CD4-positive, alpha-beta memory T cell (primary cell): ENCODE measurements at regions not wholly inside any gene's neighbourhood (a gene's known extent, or its start where the extent isn't known, plus 50 kb on each side); places are given as distances from the start of the nearest gene placed in this dataset.

Source experiments
- CTCF ChIA-PET: fragments of 350-600 bp; sonication (Branson Sonifier 250); formaldehyde crosslinking; loops from one replicate; lab custom pipeline; 2021; ENCODE audit warnings: inconsistent platforms; ENCODE audit not compliant: partially characterized antibody; lab: Charles Lee
- POLR2A ChIA-PET: fragments of 350-600 bp; sonication (Branson Sonifier 250); formaldehyde crosslinking; loops from one replicate; lab custom pipeline; 2021; ENCODE audit not compliant: partially characterized antibody; lab: Charles Lee
- DNase-seq, 5 donors: peaks; one replicate each; pipeline versions ENCODE4 v3.0.0 to v3.0.0-alpha.2; 2020 to 2022; ENCODE audit warnings: mixed read lengths in 1 of 5
- H3K27ac ChIP-seq: one replicate; pipeline ENCODE4 v1.7.0; 2013; ENCODE audit warnings: low read depth, low read length
- H3K27me3 ChIP-seq: 2 replicates; pipeline ENCODE4 v1.7.0; 2013; ENCODE audit warnings: mild to moderate bottlenecking, low read length, moderate library complexity; ENCODE audit not compliant: insufficient read depth
- H3K36me3 ChIP-seq: 2 replicates; pipeline ENCODE4 v1.7.0; 2013; ENCODE audit warnings: mild to moderate bottlenecking, low read length, moderate library complexity; ENCODE audit not compliant: insufficient read depth
- H3K4me1 ChIP-seq: 2 replicates; pipeline ENCODE4 v1.7.0; 2013; ENCODE audit warnings: mild to moderate bottlenecking, low read length, moderate library complexity; ENCODE audit not compliant: insufficient read depth
- H3K4me3 ChIP-seq, 2 donors: one replicate each; pipeline ENCODE4 v1.7.0; 2013; ENCODE audit warnings: low read length in 2 of 2, mild to moderate bottlenecking in 1 of 2
- H3K9me3 ChIP-seq, 2 donors: one replicate each; pipeline ENCODE4 v1.7.0; 2013; ENCODE audit warnings: low read length in 2 of 2, control low read depth in 1 of 2; ENCODE audit not compliant: control insufficient read depth in 1 of 2
- H3K27ac Mint-ChIP-seq, 7 donors: one replicate each; pipeline ENCODE4 v1.8.0; 2020 to 2021; ENCODE audit warnings: mixed read lengths in 7 of 7, mild to moderate bottlenecking in 6 of 7, inconsistent platforms in 3 of 7, moderate library complexity in 3 of 7
- H3K27me3 Mint-ChIP-seq, 2 donors: one replicate each; pipeline ENCODE4 v1.8.0; 2020 to 2021; ENCODE audit warnings: mixed read lengths in 2 of 2
- H3K36me3 Mint-ChIP-seq, 2 donors: one replicate each; pipeline ENCODE4 v1.8.0; 2020 to 2021; ENCODE audit warnings: mixed read lengths in 2 of 2, inconsistent platforms in 1 of 2, mild to moderate bottlenecking in 1 of 2
- H3K4me1 Mint-ChIP-seq, 4 donors: one replicate each; pipeline ENCODE4 v1.8.0; 2020 to 2021; ENCODE audit warnings: mixed read lengths in 4 of 4, mild to moderate bottlenecking in 1 of 4
- H3K4me3 Mint-ChIP-seq, 8 donors: one replicate each; pipeline ENCODE4 v1.8.0; 2020 to 2021; ENCODE audit warnings: mixed read lengths in 8 of 8, mild to moderate bottlenecking in 7 of 8, moderate library complexity in 6 of 8, inconsistent platforms in 3 of 8
- H3K9me3 Mint-ChIP-seq, 8 donors: one replicate each; pipeline ENCODE4 v1.8.0; 2020 to 2021; ENCODE audit warnings: mixed read lengths in 8 of 8, mild to moderate bottlenecking in 5 of 8, inconsistent platforms in 3 of 8, moderate library complexity in 1 of 8
- intact Hi-C: fragments of 100-400 bp; cut with micrococcal nuclease; formaldehyde crosslinking; loops from one replicate; pipeline ENCODE4 v1.15.1; 2023

GRCh38 chr1:80632284-80632683 is 1168.5 kb upstream of the ADGRL2 start:
- Mint-ChIP-seq H3K4me1 (no peaks in the 10 kb centered on the region), H3K27ac (no peak overlapping the region), H3K4me3 (no peak overlapping the region), H3K9me3 (peaks cover 2 to 28% (median 10%) of the 10 kb centered on the region in 8 donors), H3K36me3 (no peaks in the 10 kb centered on the region), H3K27me3 (no peaks in the 10 kb centered on the region)
- intact Hi-C loops, result no loop called here
- POLR2A ChIA-PET, result no interaction called here
- no peaks in the 10 kb centered on the region for H3K36me3 ChIP-seq
- no peaks in the 10 kb centered on the region for H3K4me1 ChIP-seq
- CTCF ChIA-PET, result no interaction called here
- H3K9me3 ChIP-seq, result no peaks in the 10 kb centered on the region
- H3K27me3 ChIP-seq, result no peaks in the 10 kb centered on the region
- no peak overlapping the region for H3K27ac ChIP-seq
- no peak overlapping the region for H3K4me3 ChIP-seq
- DNase-seq, result no peak

- Mint-ChIP-seq H3K4me3 (no peak overlapping the region), H3K36me3 (no peaks in the 10 kb centered on the region), H3K9me3 (peaks cover 2 to 24% (median 11%) of the 10 kb centered on the region in 8 donors), H3K27ac (no peak overlapping the region), H3K4me1 (no peaks in the 10 kb centered on the region), H3K27me3 (no peaks in the 10 kb centered on the region)
- H3K4me3 ChIP-seq, result no peak overlapping the region
- DNase-seq, result no peak
- POLR2A ChIA-PET, result no interaction called here
- H3K4me1 ChIP-seq, result no peaks in the 10 kb centered on the region
- intact Hi-C loops, result no loop called here
- no peak overlapping the region for H3K27ac ChIP-seq
- no peaks in the 10 kb centered on the region for H3K27me3 ChIP-seq
- CTCF ChIA-PET, result no interaction called here
- H3K36me3 ChIP-seq, result no peaks in the 10 kb centered on the region
- H3K9me3 ChIP-seq, result no peaks in the 10 kb centered on the region
These were observed 1171.4 kb upstream of the ADGRL2 start for GRCh38 chr1:80629304-80629837.

DNA sequence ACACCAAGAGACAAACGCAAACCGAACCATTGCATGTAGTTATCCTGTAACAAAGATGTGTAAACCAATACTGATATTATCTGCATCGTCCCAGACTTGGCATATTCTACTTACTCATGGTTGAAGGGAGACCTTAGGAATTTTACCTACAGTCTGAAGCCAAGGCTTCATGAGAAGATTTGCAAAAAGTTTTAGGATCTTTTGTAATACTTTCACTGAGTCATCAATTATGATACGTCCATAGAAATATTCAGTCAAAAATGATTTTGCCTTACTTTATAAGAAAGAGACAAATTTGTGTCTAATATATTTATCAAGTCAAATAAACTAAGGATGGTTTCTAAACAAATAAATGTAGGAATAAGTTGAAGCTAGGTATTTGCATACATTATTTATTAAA is 1176.1 kb upstream of the ADGRL2 start:
- no peaks in the 10 kb centered on the region for H3K9me3 ChIP-seq
- H3K27ac Mint-ChIP-seq, result no peak overlapping the region
- CTCF ChIA-PET, result no interaction called here
- no peak overlapping the region for H3K4me3 ChIP-seq
- H3K36me3 Mint-ChIP-seq, result no peaks in the 10 kb centered on the region
- H3K9me3 Mint-ChIP-seq, result peaks cover 0 to 27% (median 9%) of the 10 kb centered on the region in 8 donors
- H3K4me1 Mint-ChIP-seq, result no peaks in the 10 kb centered on the region
- POLR2A ChIA-PET, result no interaction called here
- intact Hi-C loops, result no loop called here
- H3K36me3 ChIP-seq, result no peaks in the 10 kb centered on the region
- no peak overlapping the region for H3K27ac ChIP-seq
- no peak overlapping the region for H3K4me3 Mint-ChIP-seq
- no peaks in the 10 kb centered on the region for H3K27me3 Mint-ChIP-seq
- no peaks in the 10 kb centered on the region for H3K27me3 ChIP-seq
- no peak for DNase-seq
- no peaks in the 10 kb centered on the region for H3K4me1 ChIP-seq

- no peak for DNase-seq
- Mint-ChIP-seq H3K27me3 (no peaks in the 10 kb centered on the region), H3K36me3 (no peaks in the 10 kb centered on the region), H3K4me3 (no peak overlapping the region), H3K4me1 (no peaks in the 10 kb centered on the region), H3K9me3 (peaks cover 3 to 28% (median 9%) of the 10 kb centered on the region in 8 donors), H3K27ac (no peak overlapping the region)
- Histone ChIP-seq H3K27me3 (no peaks in the 10 kb centered on the region), H3K27ac (no peak overlapping the region), H3K9me3 (peaks cover 0 to 2% of the 10 kb centered on the region in 2 donors), H3K4me1 (no peaks in the 10 kb centered on the region), H3K4me3 (no peak overlapping the region), H3K36me3 (no peaks in the 10 kb centered on the region)
- POLR2A ChIA-PET, result no interaction called here
- CTCF ChIA-PET, result no interaction called here
- intact Hi-C loops, result no loop called here
These were observed 1193.7 kb upstream of the ADGRL2 start for GRCh38 chr1:80607064-80607463.

DNA sequence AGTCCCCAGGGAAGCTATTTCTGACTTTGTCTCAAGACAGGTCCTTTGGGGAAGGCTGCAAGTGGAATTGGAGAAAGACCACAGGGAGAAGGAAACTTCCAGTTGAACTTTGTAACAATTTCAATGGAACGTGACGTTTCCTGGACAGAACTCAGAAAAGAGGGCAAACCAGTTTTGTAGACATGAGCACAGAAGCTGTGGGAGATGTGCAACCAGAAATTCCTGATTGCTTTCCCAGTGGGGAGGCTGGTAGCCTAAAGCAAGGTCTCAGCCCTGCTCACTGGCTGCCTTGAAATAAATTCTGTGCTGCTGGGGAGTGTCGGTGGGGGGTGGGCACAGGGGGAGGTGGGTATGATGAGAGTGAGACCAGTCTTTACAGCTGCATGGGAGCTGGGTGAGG is 1206.7 kb upstream of the ADGRL2 start:
- H3K27ac ChIP-seq, result no peak overlapping the region
- Mint-ChIP-seq H3K4me1 (no peaks in the 10 kb centered on the region), H3K27me3 (no peaks in the 10 kb centered on the region), H3K27ac (no peak overlapping the region), H3K9me3 (peaks cover 9 to 60% (median 38%) of the 10 kb centered on the region in 8 donors), H3K4me3 (no peak overlapping the region), H3K36me3 (no peaks in the 10 kb centered on the region)
- ChIA-PET CTCF (no interaction called here), POLR2A (no interaction called here)
- DNase-seq, result no peak
- intact Hi-C loops, result no loop called here
- H3K4me1 ChIP-seq, result no peaks in the 10 kb centered on the region
- H3K36me3 ChIP-seq, result no peaks in the 10 kb centered on the region
- no peaks in the 10 kb centered on the region for H3K9me3 ChIP-seq
- H3K27me3 ChIP-seq, result no peaks in the 10 kb centered on the region
- H3K4me3 ChIP-seq, result no peak overlapping the region

- DNase-seq, result no peak
- H3K27ac ChIP-seq, result no peak overlapping the region
- intact Hi-C loops, result no loop called here
These were observed 1207.5 kb upstream of the ADGRL2 start for GRCh38 chr1:80593197-80593596.

GRCh38 chr1:80582980-80583379 is 1217.8 kb upstream of the ADGRL2 start:
- Histone ChIP-seq H3K36me3 (no peaks in the 10 kb centered on the region), H3K9me3 (no peaks in the 10 kb centered on the region), H3K4me3 (no peak overlapping the region), H3K4me1 (no peaks in the 10 kb centered on the region), H3K27ac (no peak overlapping the region), H3K27me3 (no peaks in the 10 kb centered on the region)
- CTCF ChIA-PET, result no interaction called here
- intact Hi-C loops, result no loop called here
- H3K36me3 Mint-ChIP-seq, result no peaks in the 10 kb centered on the region
- POLR2A ChIA-PET, result no interaction called here
- peaks cover 0 to 19% (median 11%) of the 10 kb centered on the region in 8 donors for H3K9me3 Mint-ChIP-seq
- no peaks in the 10 kb centered on the region for H3K4me1 Mint-ChIP-seq
- no peak overlapping the region for H3K27ac Mint-ChIP-seq
- no peak for DNase-seq
- H3K27me3 Mint-ChIP-seq, result no peaks in the 10 kb centered on the region
- H3K4me3 Mint-ChIP-seq, result no peak overlapping the region

More at GRCh38 chr1:80593197-80593596, 1207.5 kb upstream of the ADGRL2 start:
- no peaks in the 10 kb centered on the region for H3K4me1 ChIP-seq
- H3K9me3 Mint-ChIP-seq, result peaks cover 8 to 55% (median 32%) of the 10 kb centered on the region in 8 donors
- no peak overlapping the region for H3K4me3 ChIP-seq
- CTCF ChIA-PET, result no interaction called here
- no peak overlapping the region for H3K27ac Mint-ChIP-seq
- no peak overlapping the region for H3K4me3 Mint-ChIP-seq
- no peaks in the 10 kb centered on the region for H3K36me3 Mint-ChIP-seq
- POLR2A ChIA-PET, result no interaction called here
- no peaks in the 10 kb centered on the region for H3K36me3 ChIP-seq
- H3K27me3 ChIP-seq, result no peaks in the 10 kb centered on the region
- no peaks in the 10 kb centered on the region for H3K9me3 ChIP-seq
- no peaks in the 10 kb centered on the region for H3K27me3 Mint-ChIP-seq
- no peaks in the 10 kb centered on the region for H3K4me1 Mint-ChIP-seq

DNA sequence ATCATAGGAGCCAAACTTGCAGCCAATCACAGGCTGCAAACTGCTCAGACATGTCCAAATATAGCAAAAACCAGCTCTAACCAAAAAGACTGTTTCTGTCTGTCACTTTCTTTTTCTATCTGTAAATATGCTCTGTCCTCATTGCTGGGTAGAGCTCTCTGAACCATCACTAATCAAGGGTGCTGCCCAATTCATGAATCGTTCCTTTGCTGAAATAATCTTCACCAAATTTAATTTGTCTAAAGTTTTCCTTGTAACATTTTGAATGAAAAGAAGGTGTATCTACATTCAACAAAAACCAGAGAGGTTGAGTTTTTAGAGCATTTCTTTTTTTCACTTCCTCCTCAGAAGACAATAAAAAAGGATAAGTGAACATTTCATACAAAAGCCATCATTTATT is 1221.7 kb upstream of the ADGRL2 start:
- Mint-ChIP-seq H3K4me3 (no peak overlapping the region), H3K27me3 (no peaks in the 10 kb centered on the region), H3K27ac (no peak overlapping the region), H3K4me1 (no peaks in the 10 kb centered on the region), H3K9me3 (peaks cover 0 to 18% (median 11%) of the 10 kb centered on the region in 8 donors), H3K36me3 (no peaks in the 10 kb centered on the region)
- POLR2A ChIA-PET, result no interaction called here
- H3K4me3 ChIP-seq, result no peak overlapping the region
- H3K27me3 ChIP-seq, result no peaks in the 10 kb centered on the region
- CTCF ChIA-PET, result interaction anchor here (1.3 kb wide), 1 partner anchor 13 kb away, joined by 3 read pairs; no protein-coding TSS in a partner anchor
- no peaks in the 10 kb centered on the region for H3K36me3 ChIP-seq
- H3K27ac ChIP-seq, result no peak overlapping the region
- no peaks in the 10 kb centered on the region for H3K4me1 ChIP-seq
- no peak for DNase-seq
- H3K9me3 ChIP-seq, result no peaks in the 10 kb centered on the region
- intact Hi-C loops, result no loop called here
